GM18867 (cell line): ENCODE measurements at regions not wholly inside any gene's neighbourhood (a gene's known extent, or its start where the extent isn't known, plus 50 kb on each side); places are given as distances from the start of the nearest gene placed in this dataset.

Source experiments
- ATAC-seq: cut with Tn5 transposase; IDR thresholded peaks from one replicate; pipeline ENCODE4 v1.9.1; 2021; ENCODE audit warnings: mild to moderate bottlenecking, moderate library complexity; ENCODE audit not compliant: unreplicated experiment

DNA sequence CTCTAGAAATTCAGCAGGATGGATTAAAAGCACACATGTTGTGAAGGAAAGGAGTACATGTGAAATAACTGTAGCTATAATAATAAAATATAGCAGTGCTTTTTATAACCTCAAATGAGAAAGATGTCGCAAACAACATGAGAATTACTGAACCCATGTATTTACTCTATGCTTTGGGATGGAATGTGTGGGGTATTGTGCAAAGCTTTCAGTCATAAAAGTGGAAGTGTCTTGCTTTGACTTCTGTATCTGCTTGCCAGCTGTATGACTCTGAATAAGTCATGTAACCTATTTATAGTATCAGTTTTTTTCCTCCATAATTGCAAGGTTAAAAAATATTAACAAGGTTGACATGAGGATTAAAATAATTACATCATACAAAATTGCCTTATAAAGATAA is 519.3 kb upstream of the CADM2 start:
- ATAC-seq = no peak

DNA sequence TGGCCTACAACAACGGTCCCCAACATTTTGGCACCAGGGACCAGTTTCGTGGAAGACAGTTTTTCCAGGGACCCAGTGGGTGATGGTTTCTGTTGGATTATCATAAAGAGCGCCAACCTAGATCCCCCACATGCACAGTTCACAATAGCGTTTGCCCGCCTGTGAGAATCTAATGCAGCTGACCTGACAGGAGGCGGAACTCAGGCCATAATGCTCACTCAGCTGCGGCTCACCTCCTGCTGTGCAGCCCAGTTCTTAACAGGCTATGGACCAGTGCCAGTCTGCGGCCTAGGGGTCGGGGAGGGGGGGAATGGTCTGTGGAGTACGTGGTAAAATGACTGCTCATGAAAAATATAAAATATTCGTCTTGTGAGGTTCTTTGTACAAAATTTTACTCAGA is 518.5 kb upstream of the CADM2 start:
- ATAC-seq = no peak

GRCh38 chr3:84442533-84442932 is 516.3 kb upstream of the CADM2 start:
- ATAC-seq = no peak

- ATAC-seq = no peak
Measured at GRCh38 chr3:84444726-84445521, 513.9 kb upstream of the CADM2 start.

DNA sequence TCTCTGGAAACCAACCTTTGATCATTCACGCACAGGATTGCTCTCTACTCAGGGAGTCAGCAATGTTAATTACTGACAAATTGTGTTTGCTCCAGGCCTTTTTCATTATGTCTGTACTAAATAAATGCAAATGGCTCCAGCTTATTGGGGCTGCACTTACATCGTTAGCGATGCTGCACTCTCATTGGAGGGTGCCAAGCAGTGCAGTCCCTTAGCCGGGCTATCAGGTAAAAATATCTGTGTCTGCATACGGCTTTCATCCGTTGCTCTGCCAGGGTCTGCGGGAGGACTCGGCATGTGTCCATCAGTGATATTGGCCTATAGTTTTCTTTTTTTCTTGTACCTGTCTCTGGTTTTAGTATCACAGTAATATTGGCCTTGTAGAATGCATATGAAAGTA is 471.5 kb upstream of the CADM2 start:
- no peak for ATAC-seq

- no peak for ATAC-seq
Measured at GRCh38 chr3:84504761-84505160, 454.0 kb upstream of the CADM2 start.

DNA sequence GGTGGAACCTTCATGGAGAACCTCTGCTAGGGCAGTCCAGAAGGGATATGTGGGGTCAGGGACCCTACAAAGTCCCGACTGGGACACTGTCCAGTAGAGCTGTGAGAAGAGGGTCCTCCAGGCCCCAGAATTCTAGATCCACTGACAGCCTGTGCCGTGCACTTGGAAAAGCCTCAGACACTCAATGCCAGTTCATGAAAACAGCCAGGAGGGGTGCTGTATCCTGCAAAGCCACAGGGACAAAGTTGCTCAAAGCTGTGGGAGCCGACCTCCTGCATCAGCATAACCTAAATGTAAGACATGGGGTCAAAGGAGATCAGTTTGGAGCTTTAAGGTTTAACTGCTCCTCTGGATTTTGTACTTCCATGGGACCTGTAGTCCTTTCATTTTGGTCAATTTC is 448.8 kb upstream of the CADM2 start:
- no peak for ATAC-seq

DNA sequence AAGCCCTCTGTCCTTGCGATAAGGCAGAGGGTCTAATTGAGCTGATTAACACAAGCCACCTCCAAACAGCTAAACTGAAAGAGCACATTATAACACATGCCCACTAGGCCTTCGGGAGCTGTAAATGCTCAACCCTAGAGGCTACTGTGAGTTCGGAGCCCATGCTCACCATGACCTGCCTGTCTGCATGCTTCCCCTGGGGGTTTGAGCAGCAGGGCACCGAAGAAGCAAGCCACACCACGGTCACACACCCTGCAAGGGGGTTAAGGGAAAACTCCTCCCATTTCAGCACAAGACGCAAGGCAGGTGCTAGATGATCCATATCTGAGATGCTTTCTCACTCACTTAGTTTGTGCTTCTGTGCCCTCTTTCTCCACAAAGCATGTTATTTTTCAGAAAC is 435.9 kb upstream of the CADM2 start:
- ATAC-seq = no peak

GRCh38 chr3:84536916-84537315 is 421.9 kb upstream of the CADM2 start:
- no peak for ATAC-seq

DNA sequence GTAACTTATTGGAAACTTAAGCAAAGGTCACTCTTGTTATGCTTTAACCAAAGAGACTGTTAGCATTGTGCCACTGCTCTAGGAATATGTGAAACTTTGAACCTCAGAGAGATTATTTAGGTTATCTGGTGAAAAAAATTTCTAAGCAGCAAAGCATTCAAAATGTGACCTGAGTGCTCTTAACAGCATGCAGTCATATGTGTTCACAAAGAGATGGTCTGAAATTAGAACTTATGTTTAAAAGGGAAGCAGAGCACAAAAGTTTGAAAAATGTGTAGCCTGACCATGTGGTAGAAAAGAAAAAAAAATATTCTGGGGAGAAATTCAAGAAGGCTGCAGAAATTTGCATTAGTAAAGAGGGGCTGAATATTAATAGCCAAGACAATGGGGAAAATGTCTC is 420.2 kb upstream of the CADM2 start:
- no peak for ATAC-seq

GRCh38 chr3:84547207-84547606 is 411.6 kb upstream of the CADM2 start:
- ATAC-seq = no peak

DNA sequence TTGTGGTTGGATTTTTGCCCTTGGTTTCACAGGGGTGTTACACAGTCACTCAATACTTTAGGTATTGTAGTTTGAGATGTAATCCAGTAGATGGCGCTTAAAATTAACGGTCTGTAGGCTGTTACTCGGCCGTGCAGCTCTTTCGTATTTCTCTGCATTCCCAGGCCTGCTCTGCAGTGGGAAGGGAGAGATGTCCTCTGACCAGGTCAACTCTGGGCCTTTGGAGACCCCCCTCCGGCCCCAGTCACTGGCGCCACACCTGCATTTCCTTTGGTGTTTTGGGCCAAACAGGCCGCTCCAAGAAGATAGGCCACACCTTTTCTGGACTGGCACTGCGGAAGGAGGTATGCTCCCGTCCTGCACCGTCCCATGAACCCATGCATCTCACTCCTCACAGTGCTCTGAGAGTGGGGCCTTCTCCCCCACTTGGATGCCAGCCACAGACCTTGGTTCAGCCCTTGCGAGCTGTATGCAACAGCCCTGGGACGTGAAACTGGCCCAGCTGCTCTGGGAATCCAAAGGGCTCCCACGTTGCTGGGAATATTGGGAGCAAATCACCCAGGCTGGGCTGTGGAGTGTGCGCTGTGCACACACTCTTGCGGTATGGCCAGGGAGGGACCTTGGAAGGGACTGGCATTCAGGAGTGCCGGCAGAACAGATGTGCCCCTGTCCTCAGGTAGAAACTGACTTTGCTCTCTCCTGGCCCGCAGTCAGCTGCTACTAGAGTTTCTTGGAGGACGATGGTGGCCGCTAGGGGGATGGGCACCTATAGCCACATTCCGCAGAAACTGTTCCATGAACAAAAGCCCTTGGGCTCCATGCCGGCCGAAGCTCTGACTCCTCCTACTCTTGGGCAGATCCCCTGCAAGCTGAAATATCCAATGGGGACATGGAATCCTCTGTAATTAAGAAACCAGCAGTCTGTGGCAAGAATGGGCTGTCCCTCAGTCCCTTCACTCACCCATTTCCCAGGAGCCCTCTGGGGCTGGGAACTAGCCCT is 410.5 kb upstream of the CADM2 start:
- peak; percentile 95 for ATAC-seq

- no peak for ATAC-seq
Measured at GRCh38 chr3:84555629-84556028, 403.2 kb upstream of the CADM2 start.

DNA sequence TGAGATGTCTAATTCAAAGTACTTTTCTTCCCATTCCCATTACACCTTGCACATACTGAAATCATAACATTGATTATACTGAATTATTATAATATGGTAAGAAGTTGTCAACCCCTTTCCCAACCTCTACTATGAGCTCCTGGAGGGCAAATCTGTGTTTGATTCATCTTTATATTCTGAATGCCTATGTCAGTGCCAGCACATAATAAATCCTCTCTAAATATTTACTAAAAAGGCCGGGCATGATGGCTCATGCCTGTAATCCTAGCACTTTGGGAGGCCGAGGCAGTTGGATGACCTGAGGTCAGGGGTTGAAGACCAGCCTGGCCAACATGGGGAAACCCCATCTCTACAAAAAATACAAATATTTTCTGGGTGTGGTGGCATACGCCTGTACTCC is 392.5 kb upstream of the CADM2 start:
- no peak for ATAC-seq

GRCh38 chr3:84567796-84568195 is 391.0 kb upstream of the CADM2 start:
- ATAC-seq = no peak

DNA sequence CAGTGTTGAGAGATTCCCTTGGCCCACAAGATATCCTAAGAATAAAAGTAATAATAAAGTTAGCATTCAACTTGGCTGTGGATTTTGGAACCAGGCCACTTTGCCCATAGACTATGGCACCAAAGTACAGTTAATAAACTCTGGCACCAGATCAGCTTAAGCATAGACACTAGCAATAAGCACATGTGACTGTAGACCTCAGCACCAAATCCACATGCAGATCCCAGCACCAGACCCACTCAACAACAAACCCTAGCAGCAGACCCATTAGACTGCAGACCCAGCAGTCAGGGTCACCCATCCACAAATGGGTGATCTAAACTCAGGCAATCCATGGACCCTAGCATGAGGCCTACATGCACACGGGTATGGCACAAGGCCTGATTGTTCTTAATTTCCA is 384.8 kb upstream of the CADM2 start:
- no peak for ATAC-seq

DNA sequence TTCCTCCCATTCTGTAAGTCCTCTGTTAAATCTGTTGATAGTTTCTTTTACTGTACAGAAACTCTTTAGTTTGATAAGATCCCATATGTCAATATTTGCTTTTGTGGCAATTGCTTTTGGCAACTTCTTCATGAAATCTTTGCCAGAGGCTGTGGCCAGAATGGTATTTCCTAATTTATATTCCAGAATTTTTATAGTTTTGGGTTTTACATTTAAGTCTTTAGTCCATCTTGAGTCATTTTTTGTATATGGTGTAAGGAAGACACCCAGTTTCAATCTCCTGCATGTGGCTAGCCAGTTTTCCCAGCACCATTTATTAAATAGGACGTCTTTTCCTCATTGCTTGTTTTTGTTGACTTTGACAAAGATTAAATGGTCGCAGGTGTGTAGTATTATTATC is 372.4 kb upstream of the CADM2 start:
- no peak for ATAC-seq

- ATAC-seq = no peak
Measured at GRCh38 chr3:84600703-84601225, 358.0 kb upstream of the CADM2 start.

- ATAC-seq = no peak
Measured at GRCh38 chr3:84601303-84601702, 357.5 kb upstream of the CADM2 start.

DNA sequence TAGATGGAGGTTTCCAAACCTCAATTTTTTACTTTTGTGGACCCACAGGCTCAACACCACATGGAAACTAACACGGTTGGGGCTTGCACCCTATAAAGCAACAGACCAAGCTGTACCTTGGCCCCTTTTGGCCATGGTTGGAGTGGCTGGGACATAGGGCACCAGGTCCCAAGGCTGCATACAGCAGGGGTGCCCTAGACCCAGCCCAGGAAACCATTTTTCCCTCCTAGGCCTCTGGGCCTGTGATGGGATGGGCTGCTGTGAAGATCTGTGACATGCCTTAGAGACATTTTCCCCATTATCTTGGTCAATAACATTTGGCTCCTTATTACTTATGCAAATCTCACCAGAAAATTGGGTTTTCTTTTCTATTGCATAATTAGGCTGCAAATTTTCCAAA is 337.0 kb upstream of the CADM2 start:
- ATAC-seq = no peak

- no peak for ATAC-seq
Measured at GRCh38 chr3:84634668-84635067, 324.1 kb upstream of the CADM2 start.

GRCh38 chr3:84637272-84637671 is 321.5 kb upstream of the CADM2 start:
- ATAC-seq = no peak
